Astrocyte of the cerebellum (primary cell): ENCODE measurements at regions not wholly inside any gene's neighbourhood (a gene's known extent, or its start where the extent isn't known, plus 50 kb on each side); places are given as distances from the start of the nearest gene placed in this dataset.

Experiments used
- DNase-seq: peaks from one replicate; pipeline ENCODE4 v3.0.0-alpha.2; 2011; ENCODE audit warnings: low read depth
- H3K4me3 ChIP-seq: 2 replicates; pipeline ENCODE4 v1.5.1; 2011; ENCODE audit warnings: mild to moderate bottlenecking, low read depth, low read length, moderate library complexity
- CTCF ChIP-seq: IDR thresholded peaks from 2 replicates; pipeline ENCODE4 v1.5.1; 2012; ENCODE audit warnings: low read length, low read depth, moderate library complexity, mild to moderate bottlenecking; ENCODE audit errors: missing control alignments
- in situ Hi-C: cut with HindIII; loops from 2 replicates; pipeline ENCODE4 v1.10.0; 2017; ENCODE audit warnings: low sequenced_read_pairs

- no peak for TF ChIP-seq CTCF
- in situ Hi-C loops: no loop called here
- DNase-seq: no peak
Observed at GRCh38 chr4:127165971-127166370, 466.8 kb upstream of the INTU start.

GRCh38 chr4:127174201-127174600 lies 458.6 kb upstream of the INTU start:
- in situ Hi-C loops: no loop called here
- no peak overlapping the region for H3K4me3 ChIP-seq
- TF ChIP-seq CTCF: no peak
- no peak for DNase-seq

More at GRCh38 chr4:127165971-127166370, 466.8 kb upstream of the INTU start:
- no peak overlapping the region for H3K4me3 ChIP-seq

GRCh38 chr4:127174616-127175015 lies 458.1 kb upstream of the INTU start:
- in situ Hi-C loops: no loop called here
- TF ChIP-seq CTCF: no peak
- H3K4me3 ChIP-seq: no peak overlapping the region
- no peak for DNase-seq

GRCh38 chr4:127179256-127180087 lies 453.3 kb upstream of the INTU start:
- no peak overlapping the region for H3K4me3 ChIP-seq
- no peak for DNase-seq
- no peak for TF ChIP-seq CTCF
- in situ Hi-C loops: no loop called here

GRCh38 chr4:127181001-127181400 lies 451.8 kb upstream of the INTU start:
- TF ChIP-seq CTCF: no peak
- in situ Hi-C loops: no loop called here
- DNase-seq: no peak
- H3K4me3 ChIP-seq: no peak overlapping the region

- TF ChIP-seq CTCF: no peak
- DNase-seq: no peak
- in situ Hi-C loops: no loop called here
- H3K4me3 ChIP-seq: no peak overlapping the region
Observed at GRCh38 chr4:127182687-127183086, 450.1 kb upstream of the INTU start.
